H1 (cell line): ENCODE measurements at regions not wholly inside any gene's neighbourhood (a gene's known extent, or its start where the extent isn't known, plus 50 kb on each side); places are given as distances from the start of the nearest gene placed in this dataset.

Experiments used
- CTCF ChIA-PET: fragments of 300-600 bp; sonication (Branson Sonifier 250); formaldehyde crosslinking; loops from one replicate; lab custom pipeline; 2021; ENCODE audit not compliant: partially characterized antibody; lab: Charles Lee
- POLR2A ChIA-PET: fragments of 300-600 bp; sonication (Branson Sonifier 250); formaldehyde crosslinking; loops from one replicate; lab custom pipeline; 2021; ENCODE audit warnings: inconsistent platforms; ENCODE audit not compliant: partially characterized antibody; lab: Charles Lee
- DNase-seq, 2 experiments: peaks; one replicate each; pipeline versions ENCODE4 v3.0.0 to v3.0.0-alpha.2; 2010 to 2022; ENCODE audit warnings: low spot score in 2 of 2, low read depth in 1 of 2, mixed read lengths in 1 of 2
- FAIRE-seq: peaks from 2 replicates; lab custom pipeline; 2011; peaks lifted over from hg19 to GRCh38; lab: Jason Lieb, UNC
- H2AFZ ChIP-seq: 2 replicates; pipeline ENCODE4 v1.8.1; 2012; ENCODE audit warnings: low read length, inconsistent platforms
- H2AK5ac ChIP-seq: 2 replicates; pipeline ENCODE4 v1.6.1; 2013; ENCODE audit warnings: low read depth, low read length
- H2BK120ac ChIP-seq: replicated peaks from 2 replicates; pipeline ENCODE3; 2013; ENCODE audit warnings: low read depth, low read length, inconsistent platforms
- H2BK12ac ChIP-seq: 2 replicates; pipeline ENCODE4 v1.6.1; 2013; ENCODE audit warnings: low read depth, low read length
- H2BK15ac ChIP-seq: 2 replicates; pipeline ENCODE4 v1.6.1; 2013; ENCODE audit warnings: low read length
- H2BK20ac ChIP-seq: 2 replicates; pipeline ENCODE4 v1.6.1; 2013; ENCODE audit warnings: low read length
- H2BK5ac ChIP-seq: 2 replicates; pipeline ENCODE4 v1.6.1; 2013; ENCODE audit warnings: low read depth, low read length
- H3K14ac ChIP-seq: 2 replicates; pipeline ENCODE4 v1.6.1; 2013; ENCODE audit warnings: inconsistent platforms; ENCODE audit not compliant: insufficient read length
- H3K18ac ChIP-seq: 2 replicates; pipeline ENCODE4 v1.6.1; 2013; ENCODE audit warnings: low read length; ENCODE audit errors: extremely low read depth
- H3K23ac ChIP-seq: 2 replicates; pipeline ENCODE4 v1.6.1; 2013; ENCODE audit warnings: inconsistent platforms; ENCODE audit not compliant: insufficient read length
- H3K23me2 ChIP-seq: 2 replicates; pipeline ENCODE4 v1.6.1; 2013; ENCODE audit warnings: low read depth, low read length
- H3K27ac ChIP-seq: 2 replicates; pipeline ENCODE4 v1.6.1; 2011; ENCODE audit warnings: low read depth, low read length, inconsistent platforms
- H3K27me3 ChIP-seq, 4 experiments: replicated peaks in 1 of 4; 1 replicate in 1 of 4; 2 replicates in 3 of 4; pipeline versions ENCODE4 v1.6.1 to v1.8.1; 2011 to 2013; ENCODE audit warnings: low read length in 3 of 4, mild to moderate bottlenecking in 3 of 4, inconsistent platforms in 2 of 4, mixed read lengths in 2 of 4, moderate library complexity in 1 of 4; ENCODE audit not compliant: control insufficient read depth in 3 of 4, insufficient read depth in 3 of 4; ENCODE audit errors: extremely low read depth in 1 of 4
- H3K36me3 ChIP-seq, 4 experiments: 2 replicates each; pipeline versions ENCODE4 v1.6.1 to v1.8.1; 2011 to 2013; ENCODE audit warnings: mild to moderate bottlenecking in 4 of 4, low read length in 3 of 4, moderate library complexity in 2 of 4, control low read depth in 1 of 4, inconsistent platforms in 1 of 4; ENCODE audit not compliant: insufficient read depth in 4 of 4, control insufficient read depth in 2 of 4
- H3K4ac ChIP-seq: replicated peaks from 2 replicates; pipeline ENCODE3; 2013; ENCODE audit warnings: low read length, low read depth, mixed read lengths, inconsistent platforms; ENCODE audit not compliant: insufficient read length
- H3K4me1 ChIP-seq, 4 experiments: replicated peaks in 1 of 4; 1 replicate in 1 of 4; 2 replicates in 3 of 4; pipeline versions ENCODE4 v1.6.1 to v1.8.1; 2011 to 2013; ENCODE audit warnings: low read length in 3 of 4, inconsistent platforms in 2 of 4, mixed read lengths in 1 of 4; ENCODE audit not compliant: insufficient read depth in 4 of 4, control insufficient read depth in 3 of 4
- H3K4me2 ChIP-seq, 2 experiments: 2 replicates each; pipeline versions ENCODE4 v1.6.1 to v1.8.1; 2011 to 2013; ENCODE audit warnings: low read depth in 2 of 2, low read length in 2 of 2, control low read depth in 1 of 2, inconsistent platforms in 1 of 2, mild to moderate bottlenecking in 1 of 2; ENCODE audit not compliant: insufficient read depth in 1 of 2
- H3K4me3 ChIP-seq, 4 experiments: fragments of 200-600, 300-600 bp in 1 of 4; sonication (generic), shearing (Covaris generic), sonication (Bioruptor Twin) in 1 of 4; 2 replicates each; pipeline versions ENCODE4 v1.5.1 to v1.8.1; 2011 to 2016; ENCODE audit warnings: low read length in 4 of 4, low read depth in 3 of 4, control low read depth in 2 of 4, inconsistent platforms in 2 of 4, mild to moderate bottlenecking in 2 of 4, mixed read lengths in 1 of 4, moderate library complexity in 1 of 4; ENCODE audit not compliant: insufficient read depth in 2 of 4; ENCODE audit errors: extremely low read depth in 1 of 4
- H3K56ac ChIP-seq: replicated peaks from 2 replicates; pipeline ENCODE3; 2013; ENCODE audit warnings: low read depth, mild to moderate bottlenecking, mixed read lengths, low read length, inconsistent platforms; ENCODE audit not compliant: insufficient read length
- H3K79me1 ChIP-seq: 2 replicates; pipeline ENCODE4 v1.6.1; 2013; ENCODE audit warnings: low read depth, low read length, control low read depth
- H3K79me2 ChIP-seq, 2 experiments: 2 replicates each; pipeline versions ENCODE4 v1.6.1 to v1.8.1; 2012 to 2013; ENCODE audit warnings: low read length in 2 of 2, mild to moderate bottlenecking in 2 of 2, inconsistent platforms in 1 of 2; ENCODE audit not compliant: insufficient read depth in 2 of 2, control insufficient read depth in 1 of 2
- H3K9ac ChIP-seq, 4 experiments: replicated peaks in 1 of 4; 1 replicate in 1 of 4; 2 replicates in 3 of 4; pipeline versions ENCODE4 v1.6.1 to v1.8.1; 2011 to 2013; ENCODE audit warnings: low read depth in 3 of 4, low read length in 3 of 4, control low read depth in 2 of 4, mild to moderate bottlenecking in 2 of 4, moderate library complexity in 2 of 4, inconsistent platforms in 1 of 4; ENCODE audit errors: extremely low read depth in 1 of 4
- H3K9me3 ChIP-seq, 2 experiments: 2 replicates each; pipeline versions ENCODE4 v1.6.1 to v1.8.1; 2012 to 2013; ENCODE audit warnings: mild to moderate bottlenecking in 2 of 2, moderate library complexity in 2 of 2, control low read depth in 1 of 2, inconsistent platforms in 1 of 2, low read depth in 1 of 2, low read length in 1 of 2, mixed read lengths in 1 of 2; ENCODE audit not compliant: insufficient read depth in 2 of 2
- H4K20me1 ChIP-seq, 2 experiments: replicated peaks in 1 of 2; 2 replicates each; pipeline versions ENCODE3 to v1.8.1; 2011 to 2013; ENCODE audit warnings: inconsistent platforms in 2 of 2, low read length in 2 of 2, mild to moderate bottlenecking in 1 of 2; ENCODE audit not compliant: insufficient read depth in 2 of 2, control insufficient read depth in 1 of 2
- H4K5ac ChIP-seq: 2 replicates; pipeline ENCODE4 v1.6.1; 2013; ENCODE audit warnings: low read length, low read depth, mixed read lengths, inconsistent platforms; ENCODE audit not compliant: insufficient read length
- H4K8ac ChIP-seq: 2 replicates; pipeline ENCODE4 v1.8.0; 2013; ENCODE audit warnings: mild to moderate bottlenecking, moderate library complexity, low read length, inconsistent platforms; ENCODE audit not compliant: insufficient read depth; ENCODE audit errors: extremely low read depth
- H4K91ac ChIP-seq: replicated peaks from 2 replicates; pipeline ENCODE3; 2013; ENCODE audit warnings: low read length, mixed read lengths, inconsistent platforms; ENCODE audit not compliant: insufficient read length
- CBX5 ChIP-seq: fragments of 300-800, 300-1000 bp; sonication (generic); IDR thresholded peaks from 2 replicates; pipeline ENCODE4 v1.7.1; 2016; ENCODE audit warnings: antibody characterized with exemption, low read length, low read depth
- RAD21 ChIP-seq, 2 experiments: IDR thresholded peaks in 1 of 2; conservative IDR thresholded peaks in 1 of 2; 2 replicates each; pipeline ENCODE4 v1.6.1; 2011; ENCODE audit warnings: low read depth in 2 of 2, low read length in 2 of 2, improper control_type of control experiment in 1 of 2, inconsistent platforms in 1 of 2, mild to moderate bottlenecking in 1 of 2, moderate library complexity in 1 of 2
- RFX5 ChIP-seq: IDR thresholded peaks from 2 replicates; pipeline ENCODE4 v1.6.1; 2011; ENCODE audit warnings: low read depth, low read length, improper control_type of control experiment, borderline replicate concordance
- SIN3A ChIP-seq, 2 experiments: IDR thresholded peaks in 1 of 2; conservative IDR thresholded peaks in 1 of 2; 2 replicates each; pipeline ENCODE4 v1.6.1; 2011 to 2012; ENCODE audit warnings: low read length in 2 of 2, improper control_type of control experiment in 1 of 2, low read depth in 1 of 2, mild to moderate bottlenecking in 1 of 2
- SIRT6 ChIP-seq: IDR thresholded peaks from one replicate; pipeline ENCODE4 v1.7.1; 2012; ENCODE audit warnings: low read length, inconsistent platforms
- SRF ChIP-seq: IDR thresholded peaks from 2 replicates; pipeline ENCODE4 v1.6.1; 2011; ENCODE audit warnings: mild to moderate bottlenecking, low read depth, low read length, moderate library complexity
- TAF1 ChIP-seq: IDR thresholded peaks from 2 replicates; pipeline ENCODE4 v1.6.1; 2011; ENCODE audit warnings: mild to moderate bottlenecking, low read depth, low read length
- WGBS, 2 experiments: shearing (Covaris generic) in 1 of 2; methylation state at CpG; one replicate each; pipeline versions ENCODE4 v1.1.6 to v1.1.7; 2013 to 2015; ENCODE audit warnings: low lambda C conversion rate in 2 of 2, mixed read lengths in 2 of 2, inconsistent platforms in 1 of 2, low coverage in 1 of 2, missing lambda C conversion rate in 1 of 2; ENCODE audit not compliant: insufficient replicate concordance in 2 of 2, insufficient coverage in 1 of 2, insufficient read length in 1 of 2; ENCODE audit errors: extremely low coverage in 1 of 2, missing lambda C conversion rate in 1 of 2; 5-methylcytosine and 5-hydroxymethylcytosine counted together

GRCh38 chr7:32191305-32191704, 121.1 kb upstream of the PDE1C start:
- peaks cover 3 to 9% of the 10 kb centered on the region in 2 experiments; a peak in 3 of 4 replicates for H3K9me3 ChIP-seq
- H2BK20ac ChIP-seq, result no peak overlapping the region
- H2BK12ac ChIP-seq, result no peak overlapping the region
- no peak overlapping the region for H3K14ac ChIP-seq
- H3K4me3 ChIP-seq, result no peak overlapping the region
- no peak overlapping the region for H4K5ac ChIP-seq
- no peak overlapping the region for H3K4ac ChIP-seq
- no peaks in the 10 kb centered on the region for H3K36me3 ChIP-seq
- no peak overlapping the region for H4K91ac ChIP-seq
- H4K20me1 ChIP-seq, result no peaks in the 10 kb centered on the region
- H3K23ac ChIP-seq, result no peak overlapping the region
- H3K79me2 ChIP-seq, result no peaks in the 10 kb centered on the region
- no peak overlapping the region for H2AFZ ChIP-seq
- no peak overlapping the region for H3K18ac ChIP-seq
- WGBS, 2 experiments, result 92% methylated on average over 2 of the region's 2 CpGs; no CpG with 5 or more reads in 1 of the 2 experiments
- no peak overlapping the region for H2BK15ac ChIP-seq
- H3K79me1 ChIP-seq, result no peaks in the 10 kb centered on the region
- H3K27me3 ChIP-seq, result no peaks in the 10 kb centered on the region
- H3K4me1 ChIP-seq, result no peaks in the 10 kb centered on the region
- no peaks in the 10 kb centered on the region for H3K23me2 ChIP-seq
- no peak overlapping the region for H3K9ac ChIP-seq
- H4K8ac ChIP-seq, result no peak overlapping the region
- H3K27ac ChIP-seq, result no peak overlapping the region
- CTCF ChIA-PET, result no interaction called here
- no peak for FAIRE-seq
- no peak for TF ChIP-seq SIRT6
- TF ChIP-seq SRF, result no peak
- TF ChIP-seq SIN3A (conservative IDR thresholded peaks at IDR 0.05 in 1 of 2, IDR thresholded peaks at IDR 0.05 in 1 of 2; ENCODE audit: low read depth in 1 of 2, low read length in 2 of 2), result no peak
- no peak for TF ChIP-seq RFX5
- no peak for TF ChIP-seq RAD21 (IDR thresholded peaks at IDR 0.05 in 1 of 2, conservative IDR thresholded peaks at IDR 0.05 in 1 of 2; ENCODE audit: low read depth in 2 of 2, low read length in 2 of 2)
- TF ChIP-seq TAF1, result no peak
- TF ChIP-seq CBX5, result no peak
- no peak for DNase-seq
- H2AK5ac ChIP-seq, result no peak overlapping the region
- no peak overlapping the region for H3K56ac ChIP-seq
- POLR2A ChIA-PET, result no interaction called here
- no peak overlapping the region for H3K4me2 ChIP-seq
- no peak overlapping the region for H2BK5ac ChIP-seq
- no peak overlapping the region for H2BK120ac ChIP-seq
